Endothelial cell (in vitro differentiated cells): ENCODE measurements at regions not wholly inside any gene's neighbourhood (a gene's known extent, or its start where the extent isn't known, plus 50 kb on each side); places are given as distances from the start of the nearest gene placed in this dataset.
A peak's percentile ranks its signal among the peaks of the same experiment; 100 is the strongest.

Source experiments
- DNase-seq: peaks from one replicate; pipeline ENCODE4 v3.0.0; 2021; ENCODE audit warnings: low spot score
- H3K27ac Mint-ChIP-seq: one replicate; pipeline ENCODE4 v1.8.0; 2021; ENCODE audit warnings: mixed read lengths, inconsistent platforms; ENCODE audit not compliant: unreplicated experiment
- H3K27me3 Mint-ChIP-seq: one replicate; pipeline ENCODE4 v1.8.0; 2021; ENCODE audit warnings: mild to moderate bottlenecking, moderate library complexity, mixed read lengths, inconsistent platforms; ENCODE audit not compliant: unreplicated experiment
- H3K36me3 Mint-ChIP-seq: one replicate; pipeline ENCODE4 v1.8.0; 2021; ENCODE audit warnings: mild to moderate bottlenecking, low read depth, mixed read lengths, inconsistent platforms; ENCODE audit not compliant: unreplicated experiment
- H3K4me1 Mint-ChIP-seq: one replicate; pipeline ENCODE4 v1.8.0; 2021; ENCODE audit warnings: mild to moderate bottlenecking, mixed read lengths, inconsistent platforms; ENCODE audit not compliant: unreplicated experiment
- H3K4me3 Mint-ChIP-seq: one replicate; pipeline ENCODE4 v1.8.0; 2021; ENCODE audit warnings: mild to moderate bottlenecking, mixed read lengths, inconsistent platforms; ENCODE audit not compliant: unreplicated experiment
- H3K9me3 Mint-ChIP-seq: one replicate; pipeline ENCODE4 v1.8.0; 2021; ENCODE audit warnings: mixed read lengths, inconsistent platforms; ENCODE audit not compliant: unreplicated experiment
- TF ChIP-seq, protein P1 (sequence below): fragments of 200-600 bp; sonication (generic); IDR thresholded peaks from one replicate; pipeline ENCODE4 v1.5.0; 2021; ENCODE audit warnings: antibody characterized with exemption; ENCODE audit not compliant: unreplicated experiment

DNA sequence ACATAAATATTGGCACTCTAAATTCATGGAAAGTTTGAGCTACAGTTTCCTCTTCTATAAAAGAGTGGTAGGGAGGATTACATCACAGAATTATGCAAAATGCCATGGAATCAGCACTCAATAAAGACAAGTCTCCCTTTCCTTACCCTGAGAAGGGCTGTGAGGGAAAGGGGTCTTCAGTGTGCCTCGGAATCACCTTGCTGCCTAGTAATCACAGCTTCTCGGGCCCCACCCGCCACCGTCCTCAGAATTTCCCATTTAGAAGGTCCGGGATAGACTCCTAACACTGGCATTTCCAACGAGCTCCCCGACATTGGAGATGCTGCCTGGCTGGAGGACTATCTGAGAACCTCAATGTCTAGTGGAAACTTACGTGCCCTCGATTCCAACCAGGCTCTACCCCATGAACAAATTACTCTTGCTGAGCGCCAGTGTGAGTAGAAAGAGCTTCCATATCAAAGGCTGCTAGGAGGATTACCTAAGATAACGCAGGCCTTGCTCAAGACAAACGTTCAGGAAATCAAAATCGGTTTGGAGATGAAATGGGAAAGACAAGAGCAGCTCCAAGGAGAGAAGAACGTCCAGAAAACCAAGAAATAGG is 92.1 kb upstream of the CHD2 start:
- Mint-ChIP-seq H3K36me3 (peaks cover 4% of the 10 kb centered on the region), H3K4me1 (peaks cover 19% of the 10 kb centered on the region), H3K27me3 (peaks cover 6% of the 10 kb centered on the region), H3K27ac (peak overlapping the region; percentile 82), H3K9me3 (no peaks in the 10 kb centered on the region), H3K4me3 (peak overlapping the region; percentile 89)
- DNase-seq = no peak
- TF ChIP-seq, protein P1, sequence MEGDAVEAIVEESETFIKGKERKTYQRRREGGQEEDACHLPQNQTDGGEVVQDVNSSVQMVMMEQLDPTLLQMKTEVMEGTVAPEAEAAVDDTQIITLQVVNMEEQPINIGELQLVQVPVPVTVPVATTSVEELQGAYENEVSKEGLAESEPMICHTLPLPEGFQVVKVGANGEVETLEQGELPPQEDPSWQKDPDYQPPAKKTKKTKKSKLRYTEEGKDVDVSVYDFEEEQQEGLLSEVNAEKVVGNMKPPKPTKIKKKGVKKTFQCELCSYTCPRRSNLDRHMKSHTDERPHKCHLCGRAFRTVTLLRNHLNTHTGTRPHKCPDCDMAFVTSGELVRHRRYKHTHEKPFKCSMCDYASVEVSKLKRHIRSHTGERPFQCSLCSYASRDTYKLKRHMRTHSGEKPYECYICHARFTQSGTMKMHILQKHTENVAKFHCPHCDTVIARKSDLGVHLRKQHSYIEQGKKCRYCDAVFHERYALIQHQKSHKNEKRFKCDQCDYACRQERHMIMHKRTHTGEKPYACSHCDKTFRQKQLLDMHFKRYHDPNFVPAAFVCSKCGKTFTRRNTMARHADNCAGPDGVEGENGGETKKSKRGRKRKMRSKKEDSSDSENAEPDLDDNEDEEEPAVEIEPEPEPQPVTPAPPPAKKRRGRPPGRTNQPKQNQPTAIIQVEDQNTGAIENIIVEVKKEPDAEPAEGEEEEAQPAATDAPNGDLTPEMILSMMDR = no peak

DNA sequence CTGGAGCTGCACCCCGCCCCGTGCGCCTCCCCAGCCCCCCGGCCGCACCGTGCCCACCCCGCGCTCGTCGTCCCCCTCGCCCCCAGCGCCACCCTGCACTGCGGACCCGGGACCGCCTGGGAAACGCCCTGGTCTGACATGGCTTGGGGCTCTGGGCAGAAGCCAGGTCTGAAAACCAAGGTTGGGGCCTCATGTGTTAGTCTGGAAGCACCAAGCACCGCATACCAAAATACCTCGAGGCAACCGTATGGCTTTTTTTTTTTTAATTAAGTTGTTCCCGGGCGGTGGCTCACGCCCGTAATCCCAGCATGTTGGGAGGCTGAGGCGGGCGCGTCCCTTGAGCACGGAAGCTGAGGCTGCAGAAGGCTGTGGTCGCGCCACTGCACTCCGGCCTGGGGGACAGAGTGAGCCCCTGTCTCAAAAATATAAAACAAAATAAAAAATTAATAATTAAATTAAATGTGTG is 91.5 kb upstream of the CHD2 start:
- peak overlapping the region; percentile 82 for H3K27ac Mint-ChIP-seq
- peak; percentile 28 for DNase-seq
- TF ChIP-seq, protein P1 = no peak
- peak overlapping the region; percentile 90 for H3K4me3 Mint-ChIP-seq
- peaks cover 4% of the 10 kb centered on the region for H3K36me3 Mint-ChIP-seq
- H3K9me3 Mint-ChIP-seq = no peaks in the 10 kb centered on the region
- H3K4me1 Mint-ChIP-seq = peaks cover 19% of the 10 kb centered on the region
- peaks cover 6% of the 10 kb centered on the region for H3K27me3 Mint-ChIP-seq

- peak overlapping the region; percentile 95 for H3K27ac Mint-ChIP-seq
- peak; percentile 99 for DNase-seq
- no peaks in the 10 kb centered on the region for H3K36me3 Mint-ChIP-seq
- peaks cover 6% of the 10 kb centered on the region for H3K27me3 Mint-ChIP-seq
- TF ChIP-seq, protein P1 = peak; percentile 99
- H3K4me3 Mint-ChIP-seq = peak overlapping the region; percentile 90
- peaks cover 19% of the 10 kb centered on the region for H3K4me1 Mint-ChIP-seq
- no peaks in the 10 kb centered on the region for H3K9me3 Mint-ChIP-seq
These were observed 90.9 kb upstream of the CHD2 start for GRCh38 chr15:92809064-92809879.

- H3K36me3 Mint-ChIP-seq = no peaks in the 10 kb centered on the region
- H3K4me1 Mint-ChIP-seq = peaks cover 19% of the 10 kb centered on the region
- H3K27me3 Mint-ChIP-seq = peaks cover 6% of the 10 kb centered on the region
- peak; percentile 34 for DNase-seq
- TF ChIP-seq, protein P1 = no peak
- no peaks in the 10 kb centered on the region for H3K9me3 Mint-ChIP-seq
- H3K4me3 Mint-ChIP-seq = peak overlapping the region; percentile 90
- H3K27ac Mint-ChIP-seq = peak overlapping the region; percentile 95
These were observed 90.2 kb upstream of the CHD2 start for GRCh38 chr15:92809880-92810361.
